NB4 (cell line): ENCODE measurements at regions not wholly inside any gene's neighbourhood (a gene's known extent, or its start where the extent isn't known, plus 50 kb on each side); places are given as distances from the start of the nearest gene placed in this dataset.

Experiments used
- DNase-seq: peaks from one replicate; pipeline ENCODE4 v3.0.0; 2010; ENCODE audit warnings: low read depth
- H3K4me3 ChIP-seq: one replicate; pipeline ENCODE4 v1.5.1; 2011; ENCODE audit warnings: mild to moderate bottlenecking, low read depth, low read length, moderate library complexity
- CTCF ChIP-seq: IDR thresholded peaks from one replicate; pipeline ENCODE4 v1.5.1; 2012; ENCODE audit warnings: low read depth, low read length
- MAX ChIP-seq: IDR thresholded peaks from 2 replicates; pipeline ENCODE4 v1.6.1; 2011; ENCODE audit warnings: low read depth, low read length
- MYC ChIP-seq: IDR thresholded peaks from 2 replicates; pipeline ENCODE4 v1.6.1; 2011; ENCODE audit warnings: low read depth, low read length
- POLR2A ChIP-seq: IDR thresholded peaks from 2 replicates; pipeline ENCODE4 v1.6.1; 2011; ENCODE audit warnings: mild to moderate bottlenecking; ENCODE audit not compliant: insufficient read length; ENCODE audit errors: extremely low read depth

GRCh38 chrX:26442340-26442739 lies 226.4 kb downstream of the MAGEB5 start:
- TF ChIP-seq CTCF (peak; percentile 40), MAX (no peak)
- H3K4me3 ChIP-seq, result no peak overlapping the region
- peak; percentile 23 for DNase-seq

- no peak overlapping the region for H3K4me3 ChIP-seq
- TF ChIP-seq MAX, result no peak
- TF ChIP-seq CTCF, result no peak
- TF ChIP-seq MYC, result no peak
- no peak for TF ChIP-seq POLR2A
- no peak for DNase-seq
Observed at GRCh38 chrX:26414534-26414933, 198.6 kb downstream of the MAGEB5 start.

- no peak overlapping the region for H3K4me3 ChIP-seq
- TF ChIP-seq MYC (no peak), MAX (no peak), POLR2A (no peak), CTCF (no peak)
- DNase-seq, result no peak
Observed at GRCh38 chrX:26411045-26411444, 195.1 kb downstream of the MAGEB5 start.

- no peak for DNase-seq
- no peak for TF ChIP-seq MYC
- no peak for TF ChIP-seq CTCF
- no peak for TF ChIP-seq POLR2A
- no peak for TF ChIP-seq MAX
Observed at GRCh38 chrX:26409636-26410035, 193.7 kb downstream of the MAGEB5 start.

GRCh38 chrX:26387906-26388305 lies 171.9 kb downstream of the MAGEB5 start:
- no peak overlapping the region for H3K4me3 ChIP-seq
- TF ChIP-seq MYC (no peak), CTCF (no peak), MAX (no peak), POLR2A (no peak)
- no peak for DNase-seq

More at GRCh38 chrX:26409636-26410035, 193.7 kb downstream of the MAGEB5 start:
- H3K4me3 ChIP-seq, result no peak overlapping the region
